GM21423 (cell line): ENCODE measurements at regions not wholly inside any gene's neighbourhood (a gene's known extent, or its start where the extent isn't known, plus 50 kb on each side); places are given as distances from the start of the nearest gene placed in this dataset.
A peak's percentile ranks its signal among the peaks of the same experiment; 100 is the strongest.
"Not testable (repeated sequence)": the region's sequence is repeated elsewhere in the genome, so short reads cannot be mapped to it uniquely, and the experiment has no call there.

Experiments
- ATAC-seq: cut with Tn5 transposase; IDR thresholded peaks from one replicate; pipeline ENCODE4 v1.9.1; 2021; ENCODE audit warnings: mild to moderate bottlenecking, moderate library complexity; ENCODE audit not compliant: unreplicated experiment

DNA sequence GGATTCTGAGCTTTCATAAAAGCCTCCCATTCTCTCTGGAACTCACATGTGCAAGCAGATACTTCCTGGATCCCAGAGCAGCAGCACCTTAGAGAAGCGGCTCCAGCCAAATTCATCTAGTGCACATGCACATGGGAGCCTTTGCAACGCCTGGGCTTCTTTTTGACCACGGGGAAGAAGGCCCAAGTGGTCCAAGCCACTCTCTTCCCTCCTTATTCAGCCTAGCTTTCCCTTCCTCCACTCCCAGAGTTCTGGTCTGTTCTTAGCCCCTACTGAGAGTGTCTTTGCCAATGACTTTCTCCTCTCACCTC lies 118.7 kb downstream of the ZNF365 start:
- no peak for ATAC-seq

DNA sequence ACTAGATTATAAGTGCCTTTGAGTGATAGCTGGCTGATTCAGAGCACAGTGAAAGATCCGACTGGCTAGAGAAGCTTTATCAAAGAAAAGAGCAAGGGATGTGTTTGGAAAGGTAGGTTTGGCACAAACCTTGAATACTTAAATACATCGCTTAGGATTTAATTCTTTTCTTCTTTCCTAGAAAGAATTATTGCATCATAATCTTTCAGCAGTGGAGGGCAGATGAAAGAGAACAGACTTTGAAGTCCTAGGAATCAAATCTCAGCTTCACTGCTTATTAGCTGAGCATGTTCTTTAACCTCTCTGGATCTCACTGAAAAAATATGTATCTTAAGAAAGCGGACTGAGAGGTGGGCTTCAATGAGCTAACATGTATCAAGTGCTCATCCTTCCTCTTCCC lies 122.8 kb downstream of the ZNF365 start:
- ATAC-seq: no peak

GRCh38 chr10:62498271-62498670 lies 124.1 kb downstream of the ZNF365 start:
- no peak for ATAC-seq

DNA sequence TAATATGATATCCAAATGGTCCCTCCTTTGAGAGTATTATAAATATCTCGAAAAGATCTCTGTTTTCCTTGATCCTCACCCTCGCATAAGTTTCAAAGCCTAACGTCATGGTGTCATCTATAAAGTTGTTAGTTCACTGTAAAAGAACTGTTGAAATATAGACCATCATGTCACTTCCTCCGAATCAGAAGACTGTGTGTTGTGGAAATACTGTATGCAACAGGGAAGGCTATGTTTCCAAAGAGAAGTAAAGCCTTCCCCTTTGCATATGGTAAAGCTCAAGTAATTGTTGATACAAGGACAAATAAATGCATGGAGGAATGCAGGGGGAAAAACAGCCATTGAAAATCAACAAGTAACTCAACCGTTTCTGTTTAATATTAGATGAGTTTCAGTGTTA lies 125.9 kb downstream of the ZNF365 start:
- ATAC-seq: not testable (repeated sequence)

DNA sequence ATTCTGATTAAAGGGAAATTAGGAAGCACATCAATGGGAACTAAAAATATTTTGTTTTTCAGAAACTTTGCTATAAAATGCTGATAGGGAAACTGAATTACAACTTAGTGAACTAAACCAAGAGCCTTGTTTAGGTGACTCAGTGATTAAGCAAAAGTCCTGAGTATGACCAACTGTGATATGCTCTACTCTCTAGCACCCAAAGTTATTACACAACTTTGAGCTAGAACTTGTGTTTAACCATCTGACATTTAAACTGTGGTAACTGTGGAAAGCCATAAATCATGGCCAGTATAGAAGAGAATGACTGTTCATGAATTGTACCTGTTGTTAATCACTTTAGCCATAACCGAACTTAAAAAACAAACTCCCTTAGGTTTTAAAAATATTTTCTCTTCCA lies 127.4 kb downstream of the ZNF365 start:
- no peak for ATAC-seq

- no peak for ATAC-seq
Observed at GRCh38 chr10:62502995-62503613, 128.9 kb downstream of the ZNF365 start.

DNA sequence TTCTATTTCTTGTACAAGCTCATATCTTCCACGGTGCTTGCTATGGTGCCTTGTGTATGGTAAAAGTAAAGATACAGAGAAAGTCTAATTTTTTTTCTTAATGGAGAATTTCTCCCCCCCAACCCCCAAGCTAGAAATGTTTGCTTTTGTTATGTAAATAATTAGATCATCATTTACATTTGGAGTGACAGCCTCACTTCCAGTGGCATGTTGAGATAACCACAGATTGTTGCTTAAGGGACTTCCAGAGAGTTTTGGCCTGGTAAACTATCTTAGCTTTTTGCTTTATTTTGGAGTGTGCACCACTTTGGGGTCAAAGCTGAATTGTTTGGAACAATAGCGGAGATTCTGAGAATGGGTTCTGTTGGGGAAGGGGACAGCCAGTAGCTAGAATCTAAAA lies 129.7 kb downstream of the ZNF365 start:
- no peak for ATAC-seq

DNA sequence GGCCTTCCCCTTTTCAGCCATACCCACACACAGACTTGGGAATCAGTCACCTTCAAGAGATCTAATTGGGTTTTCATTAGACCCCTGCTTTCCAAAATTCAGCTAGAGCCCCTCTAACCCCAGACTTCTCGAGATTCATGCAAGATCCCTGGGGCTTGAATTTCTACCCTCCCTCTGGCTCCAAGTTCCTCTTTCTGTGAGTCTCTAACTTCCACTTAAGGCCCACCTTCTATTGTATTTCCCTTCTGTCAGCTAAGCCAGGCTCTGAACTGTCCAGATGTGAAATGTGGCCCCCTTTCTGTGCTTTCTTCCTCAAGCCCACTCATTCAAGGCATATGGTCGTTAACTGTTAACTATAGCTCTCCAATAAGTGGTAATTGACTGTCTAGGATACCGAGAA lies 132.2 kb downstream of the ZNF365 start:
- ATAC-seq: no peak

DNA sequence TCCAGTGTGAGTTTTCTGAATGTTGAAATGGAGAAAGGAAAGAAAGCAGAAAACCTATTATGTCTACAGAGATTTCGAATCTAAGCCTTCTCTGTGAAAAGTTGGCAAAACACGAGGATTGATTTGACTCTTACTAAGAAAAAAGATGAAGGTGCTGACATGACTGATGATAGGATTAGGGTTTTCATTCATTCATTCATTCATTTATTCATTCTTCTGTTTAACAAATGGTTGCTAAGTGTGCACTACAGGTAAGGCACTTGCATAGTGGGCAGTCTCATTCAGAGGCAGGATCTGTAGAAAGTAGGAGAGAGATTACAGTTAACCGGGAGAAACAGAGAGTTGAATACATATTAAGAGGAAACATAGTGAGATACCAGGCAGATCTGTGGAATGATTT lies 137.1 kb downstream of the ZNF365 start:
- ATAC-seq: peak; percentile 21

DNA sequence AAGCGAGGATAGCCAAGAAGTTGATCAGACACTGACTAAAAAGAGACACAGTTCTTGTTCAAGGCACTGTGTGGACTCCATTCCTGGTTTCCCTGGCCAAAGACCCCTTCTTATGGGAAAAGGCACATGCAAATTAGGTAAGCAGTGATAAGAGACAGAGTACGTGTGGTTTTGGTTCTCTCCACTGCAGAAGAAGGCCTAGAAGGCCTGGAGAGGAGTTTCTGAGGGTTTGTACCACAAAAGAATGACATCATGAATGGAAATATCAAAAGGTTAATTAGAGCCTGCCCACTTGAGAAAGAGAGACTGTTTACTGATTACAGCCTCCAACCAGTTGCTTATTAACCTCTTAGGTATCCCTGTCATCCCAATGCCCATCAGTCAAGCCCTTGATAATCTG lies 137.5 kb downstream of the ZNF365 start:
- peak; percentile 95 for ATAC-seq

GRCh38 chr10:62512732-62513475 lies 138.7 kb downstream of the ZNF365 start:
- no peak for ATAC-seq

GRCh38 chr10:62514079-62514693 lies 140.0 kb downstream of the ZNF365 start:
- no peak for ATAC-seq

DNA sequence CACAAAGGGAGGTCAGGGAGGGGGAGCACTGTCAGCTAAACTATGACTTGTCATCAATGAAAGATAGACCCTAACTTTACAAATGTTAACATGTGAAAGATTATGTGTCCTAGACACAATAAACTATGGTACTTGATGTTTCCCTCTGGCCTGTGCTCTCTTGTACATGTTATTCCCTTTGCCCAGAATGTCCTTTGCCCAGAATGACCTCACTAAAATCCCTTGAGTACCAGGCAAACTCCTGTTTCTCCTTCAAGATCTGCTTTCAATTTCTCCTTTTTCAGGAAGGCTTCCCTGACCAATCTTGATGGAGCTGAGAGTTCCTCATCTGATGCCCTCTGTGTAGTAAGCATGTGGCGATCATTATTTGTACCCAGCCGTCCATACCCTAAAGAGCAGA lies 143.1 kb downstream of the ZNF365 start:
- no peak for ATAC-seq

GRCh38 chr10:62527019-62527827 lies 153.1 kb downstream of the ZNF365 start:
- ATAC-seq: peak; percentile 56

DNA sequence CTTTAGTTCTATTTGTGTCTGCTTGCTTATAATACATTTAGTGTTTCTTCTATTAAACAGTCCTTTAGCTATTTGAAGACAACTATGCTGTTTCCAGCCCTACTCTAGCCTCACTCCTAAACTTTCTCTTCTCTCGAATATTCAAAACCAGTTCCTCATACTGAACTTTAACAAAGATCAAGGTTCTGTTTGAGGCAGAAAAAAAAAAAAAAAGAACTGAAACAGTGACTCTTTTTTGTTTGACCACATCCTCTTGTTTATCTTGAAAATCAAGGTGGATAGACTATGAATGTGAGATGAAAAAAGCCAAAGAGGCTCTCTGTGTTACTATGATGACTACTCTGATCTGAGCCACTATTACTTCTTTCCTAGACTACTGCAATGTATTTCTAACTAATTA lies 154.3 kb downstream of the ZNF365 start:
- peak; percentile 92 for ATAC-seq

GRCh38 chr10:62529396-62529795 lies 155.2 kb downstream of the ZNF365 start:
- no peak for ATAC-seq

GRCh38 chr10:62534031-62534430 lies 159.9 kb downstream of the ZNF365 start:
- no peak for ATAC-seq

- no peak for ATAC-seq
Observed at GRCh38 chr10:62538606-62539005, 164.4 kb downstream of the ZNF365 start.

GRCh38 chr10:62540389-62540788 lies 166.2 kb downstream of the ZNF365 start:
- ATAC-seq: peak; percentile 63

GRCh38 chr10:62541811-62542210 lies 167.6 kb downstream of the ZNF365 start:
- no peak for ATAC-seq

DNA sequence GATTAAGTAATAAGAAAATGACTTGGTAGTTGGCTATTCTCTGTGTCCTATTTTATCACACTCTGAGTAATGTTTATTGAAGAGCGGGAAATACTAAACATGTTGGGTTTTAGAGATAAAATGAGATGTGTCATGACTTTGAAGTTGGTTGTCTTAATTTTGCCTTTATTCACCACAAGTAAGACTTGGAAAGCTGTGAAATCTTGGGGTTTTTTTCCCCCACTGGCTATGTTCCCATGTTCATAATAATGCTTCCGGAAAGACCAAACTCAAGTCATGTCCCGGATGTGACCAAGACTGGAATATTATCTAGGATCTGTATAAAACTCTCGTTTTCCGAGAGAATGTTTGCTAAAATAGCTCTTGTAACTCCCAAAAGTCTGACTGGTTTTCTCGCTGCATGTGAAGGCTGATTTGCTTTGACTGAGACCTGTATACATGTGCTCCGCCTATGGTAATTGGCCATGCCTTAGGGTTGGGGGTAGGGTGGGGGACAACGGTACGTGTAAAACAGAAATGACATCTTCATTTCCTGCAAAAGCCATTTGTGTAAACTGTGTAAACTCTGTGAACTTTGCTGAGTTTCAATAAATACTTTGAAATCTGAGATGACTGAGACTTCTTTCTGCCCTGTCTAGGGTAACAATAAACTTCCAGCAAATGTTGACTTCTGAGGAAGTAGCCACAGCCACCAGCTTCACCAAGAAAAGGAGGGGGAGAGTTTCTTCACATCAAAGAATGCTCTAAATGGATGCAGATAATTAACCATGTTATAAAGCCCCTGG lies 169.6 kb downstream of the ZNF365 start:
- ATAC-seq: no peak
